HUES48 (cell line): ENCODE measurements at regions not wholly inside any gene's neighbourhood (a gene's known extent, or its start where the extent isn't known, plus 50 kb on each side); places are given as distances from the start of the nearest gene placed in this dataset.

Experiments
- H3K27ac ChIP-seq: one replicate; pipeline ENCODE4 v1.7.0; 2013; ENCODE audit warnings: low read depth, low read length, inconsistent platforms
- H3K27me3 ChIP-seq: 2 replicates; pipeline ENCODE4 v1.6.1; 2013; ENCODE audit warnings: mild to moderate bottlenecking, low read length; ENCODE audit not compliant: control insufficient read depth, insufficient read depth
- H3K36me3 ChIP-seq: 2 replicates; pipeline ENCODE4 v1.6.1; 2013; ENCODE audit warnings: low read length; ENCODE audit not compliant: control insufficient read depth, insufficient read depth
- H3K4me1 ChIP-seq: 2 replicates; pipeline ENCODE4 v1.6.1; 2013; ENCODE audit warnings: mild to moderate bottlenecking, low read length; ENCODE audit not compliant: control insufficient read depth, insufficient read depth
- H3K4me3 ChIP-seq: 2 replicates; pipeline ENCODE4 v1.5.1; 2013; ENCODE audit warnings: mild to moderate bottlenecking, low read depth, low read length
- H3K9ac ChIP-seq: 2 replicates; pipeline ENCODE4 v1.6.1; 2013; ENCODE audit warnings: mild to moderate bottlenecking, low read depth, low read length, moderate library complexity
- H3K9me3 ChIP-seq: 2 replicates; pipeline ENCODE4 v1.6.1; 2013; ENCODE audit warnings: low read length; ENCODE audit not compliant: control insufficient read depth, insufficient read depth

- no peak overlapping the region for H3K9ac ChIP-seq
- H3K36me3 ChIP-seq, result no peaks in the 10 kb centered on the region
- no peaks in the 10 kb centered on the region for H3K27me3 ChIP-seq
- H3K4me3 ChIP-seq, result no peak overlapping the region
- H3K9me3 ChIP-seq, result no peaks in the 10 kb centered on the region
- H3K4me1 ChIP-seq, result peaks cover 1% of the 10 kb centered on the region; the same call in 1 of the 2 replicates
- no peak overlapping the region for H3K27ac ChIP-seq
Measured at GRCh38 chr11:95703049-95703448, 86.5 kb downstream of the FAM76B start.

GRCh38 chr11:95702526-95702925, 87.1 kb downstream of the FAM76B start:
- H3K9ac ChIP-seq, result no peak overlapping the region
- H3K36me3 ChIP-seq, result no peaks in the 10 kb centered on the region
- H3K4me1 ChIP-seq, result peaks cover 3% of the 10 kb centered on the region; the same call in 1 of the 2 replicates
- no peaks in the 10 kb centered on the region for H3K27me3 ChIP-seq
- H3K4me3 ChIP-seq, result no peak overlapping the region
- H3K27ac ChIP-seq, result no peak overlapping the region
- no peaks in the 10 kb centered on the region for H3K9me3 ChIP-seq

- H3K36me3 ChIP-seq, result no peaks in the 10 kb centered on the region
- no peak overlapping the region for H3K9ac ChIP-seq
- H3K4me3 ChIP-seq, result no peak overlapping the region
- H3K4me1 ChIP-seq, result peaks cover 3% of the 10 kb centered on the region; the same call in 1 of the 2 replicates
- no peak overlapping the region for H3K27ac ChIP-seq
- H3K27me3 ChIP-seq, result no peaks in the 10 kb centered on the region
- H3K9me3 ChIP-seq, result no peaks in the 10 kb centered on the region
Measured at GRCh38 chr11:95700471-95700817, 89.1 kb downstream of the FAM76B start.

- Histone ChIP-seq H3K4me1 (peaks cover 3% of the 10 kb centered on the region; the same call in 1 of the 2 replicates), H3K36me3 (no peaks in the 10 kb centered on the region), H3K27ac (no peak overlapping the region), H3K27me3 (no peaks in the 10 kb centered on the region), H3K9ac (no peak overlapping the region), H3K9me3 (no peaks in the 10 kb centered on the region), H3K4me3 (no peak overlapping the region)
Measured at GRCh38 chr11:95699631-95700470, 89.7 kb downstream of the FAM76B start.

- H3K4me1 ChIP-seq, result peaks cover 3% of the 10 kb centered on the region; the same call in 1 of the 2 replicates
- H3K4me3 ChIP-seq, result no peak overlapping the region
Measured at GRCh38 chr11:95698676-95699557, 90.7 kb downstream of the FAM76B start.

GRCh38 chr11:95697614-95698408, 91.8 kb downstream of the FAM76B start:
- peaks cover 3% of the 10 kb centered on the region; the same call in 1 of the 2 replicates for H3K4me1 ChIP-seq
- H3K27ac ChIP-seq, result no peak overlapping the region
- H3K9me3 ChIP-seq, result no peaks in the 10 kb centered on the region
- no peaks in the 10 kb centered on the region for H3K36me3 ChIP-seq
- no peak overlapping the region for H3K4me3 ChIP-seq
- no peak overlapping the region for H3K9ac ChIP-seq
- no peaks in the 10 kb centered on the region for H3K27me3 ChIP-seq

More at GRCh38 chr11:95698676-95699557, 90.7 kb downstream of the FAM76B start:
- no peaks in the 10 kb centered on the region for H3K9me3 ChIP-seq
- no peak overlapping the region for H3K9ac ChIP-seq
- H3K27me3 ChIP-seq, result no peaks in the 10 kb centered on the region
- no peak overlapping the region for H3K27ac ChIP-seq
- no peaks in the 10 kb centered on the region for H3K36me3 ChIP-seq

GRCh38 chr11:95695181-95695580, 94.4 kb downstream of the FAM76B start:
- H3K9me3 ChIP-seq, result no peaks in the 10 kb centered on the region
- no peak overlapping the region for H3K9ac ChIP-seq
- H3K27ac ChIP-seq, result no peak overlapping the region
- no peaks in the 10 kb centered on the region for H3K27me3 ChIP-seq
- no peaks in the 10 kb centered on the region for H3K36me3 ChIP-seq
- H3K4me1 ChIP-seq, result peaks cover 3% of the 10 kb centered on the region; the same call in 1 of the 2 replicates
- H3K4me3 ChIP-seq, result no peak overlapping the region

- H3K4me3 ChIP-seq, result no peak overlapping the region
- H3K36me3 ChIP-seq, result no peaks in the 10 kb centered on the region
- no peaks in the 10 kb centered on the region for H3K27me3 ChIP-seq
- no peak overlapping the region for H3K9ac ChIP-seq
- H3K27ac ChIP-seq, result no peak overlapping the region
- peaks cover 3% of the 10 kb centered on the region; the same call in 1 of the 2 replicates for H3K4me1 ChIP-seq
- no peaks in the 10 kb centered on the region for H3K9me3 ChIP-seq
Measured at GRCh38 chr11:95693298-95693697, 96.3 kb downstream of the FAM76B start.

- Histone ChIP-seq H3K4me1 (no peaks in the 10 kb centered on the region), H3K27ac (no peak overlapping the region), H3K36me3 (no peaks in the 10 kb centered on the region)
Measured at GRCh38 chr11:95692526-95693260, 96.9 kb downstream of the FAM76B start.

GRCh38 chr11:95690100-95690499, 99.5 kb downstream of the FAM76B start:
- Histone ChIP-seq H3K27me3 (no peaks in the 10 kb centered on the region), H3K9ac (no peak overlapping the region), H3K27ac (no peak overlapping the region), H3K9me3 (no peaks in the 10 kb centered on the region), H3K4me1 (no peaks in the 10 kb centered on the region), H3K4me3 (no peak overlapping the region), H3K36me3 (no peaks in the 10 kb centered on the region)

More at GRCh38 chr11:95692526-95693260, 96.9 kb downstream of the FAM76B start:
- no peak overlapping the region for H3K9ac ChIP-seq
- H3K27me3 ChIP-seq, result no peaks in the 10 kb centered on the region
- H3K9me3 ChIP-seq, result no peaks in the 10 kb centered on the region
- H3K4me3 ChIP-seq, result no peak overlapping the region
